Adrenal gland (tissue), 5 donors: ENCODE measurements at regions not wholly inside any gene's neighbourhood (a gene's known extent, or its start where the extent isn't known, plus 50 kb on each side); places are given as distances from the start of the nearest gene placed in this dataset.

Experiments
- POLR2A ChIP-seq, 2 donors: fragments of 450-650 bp; IDR thresholded peaks; one replicate each; pipeline ENCODE4 v1.6.1; 2017; ENCODE audit warnings: antibody characterized with exemption in 2 of 2, mild to moderate bottlenecking in 2 of 2, moderate library complexity in 1 of 2
- TF ChIP-seq, protein P1 (sequence below), 6 experiments: fragments of 450-650 bp in 4 of 6; fragments of 200-600 bp in 2 of 6; sonication (generic) in 1 of 6; IDR thresholded peaks; 1 replicate in 5 of 6; 2 replicates in 1 of 6; pipeline versions ENCODE4 v1.5.1 to v1.8.0; 2016 to 2021; ENCODE audit warnings: antibody characterized with exemption in 6 of 6, mild to moderate bottlenecking in 2 of 6, moderate library complexity in 1 of 6
- donor health status: DM: no; HTN: no; CAD: no.

DNA sequence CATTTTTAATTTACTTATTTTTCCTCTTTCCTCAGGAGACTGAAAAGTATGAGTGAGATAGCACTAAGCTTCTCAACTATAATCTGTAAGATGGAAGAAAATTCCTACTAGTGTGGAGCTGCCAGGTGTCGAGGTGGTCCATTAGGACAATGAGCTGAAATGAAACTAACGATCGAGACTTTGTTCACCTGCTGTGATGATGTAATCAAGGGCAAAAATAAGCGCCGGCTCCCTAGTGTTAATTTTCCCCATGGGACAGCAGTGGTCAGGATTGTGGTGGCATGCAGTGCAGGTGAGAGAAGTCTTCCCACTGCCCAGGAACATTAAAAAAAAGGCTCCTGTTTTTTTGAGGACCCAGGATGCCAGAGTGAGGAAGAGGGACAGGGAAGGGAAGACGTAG is 859.1 kb upstream of the GCFC2 start:
- TF ChIP-seq POLR2A (IDR thresholded peaks at IDR 0.05): no peak
- TF ChIP-seq, protein P1, sequence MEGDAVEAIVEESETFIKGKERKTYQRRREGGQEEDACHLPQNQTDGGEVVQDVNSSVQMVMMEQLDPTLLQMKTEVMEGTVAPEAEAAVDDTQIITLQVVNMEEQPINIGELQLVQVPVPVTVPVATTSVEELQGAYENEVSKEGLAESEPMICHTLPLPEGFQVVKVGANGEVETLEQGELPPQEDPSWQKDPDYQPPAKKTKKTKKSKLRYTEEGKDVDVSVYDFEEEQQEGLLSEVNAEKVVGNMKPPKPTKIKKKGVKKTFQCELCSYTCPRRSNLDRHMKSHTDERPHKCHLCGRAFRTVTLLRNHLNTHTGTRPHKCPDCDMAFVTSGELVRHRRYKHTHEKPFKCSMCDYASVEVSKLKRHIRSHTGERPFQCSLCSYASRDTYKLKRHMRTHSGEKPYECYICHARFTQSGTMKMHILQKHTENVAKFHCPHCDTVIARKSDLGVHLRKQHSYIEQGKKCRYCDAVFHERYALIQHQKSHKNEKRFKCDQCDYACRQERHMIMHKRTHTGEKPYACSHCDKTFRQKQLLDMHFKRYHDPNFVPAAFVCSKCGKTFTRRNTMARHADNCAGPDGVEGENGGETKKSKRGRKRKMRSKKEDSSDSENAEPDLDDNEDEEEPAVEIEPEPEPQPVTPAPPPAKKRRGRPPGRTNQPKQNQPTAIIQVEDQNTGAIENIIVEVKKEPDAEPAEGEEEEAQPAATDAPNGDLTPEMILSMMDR (IDR thresholded peaks at IDR 0.05): no peak
